ENCODE measurements at regions not wholly inside any gene's neighbourhood (a gene's known extent, or its start where the extent isn't known, plus 50 kb on each side); places are given as distances from the start of the nearest gene placed in this dataset.

GRCh38 chr11:37643968-37644367 lies 1045.9 kb upstream of the RAG2 start:
- Mint-ChIP-seq H3K4me3 (no peak overlapping the region), H3K27me3 (ENCODE audit: low read depth) (no peaks in the 10 kb centered on the region), H3K4me1 (ENCODE audit: low read depth) (no peaks in the 10 kb centered on the region), H3K27ac (no peak overlapping the region), H3K36me3 (ENCODE audit: low read depth) (no peaks in the 10 kb centered on the region), H3K9me3 (peaks cover 5% of the 10 kb centered on the region)
- CTCF ChIA-PET, result no interaction called here
- no peak for DNase-seq
- intact Hi-C loops (cut with micrococcal nuclease), result no loop called here

GRCh38 chr11:37642296-37642695 lies 1044.3 kb upstream of the RAG2 start:
- Mint-ChIP-seq H3K27me3 (ENCODE audit: low read depth) (no peaks in the 10 kb centered on the region), H3K27ac (no peak overlapping the region), H3K4me1 (ENCODE audit: low read depth) (no peaks in the 10 kb centered on the region), H3K36me3 (ENCODE audit: low read depth) (no peaks in the 10 kb centered on the region), H3K4me3 (no peak overlapping the region), H3K9me3 (peaks cover 5% of the 10 kb centered on the region)
- CTCF ChIA-PET, result no interaction called here
- DNase-seq, result no peak
- intact Hi-C loops (cut with micrococcal nuclease), result no loop called here

GRCh38 chr11:37632748-37633147 lies 1034.7 kb upstream of the RAG2 start:
- Mint-ChIP-seq H3K27me3 (ENCODE audit: low read depth) (no peaks in the 10 kb centered on the region), H3K4me1 (ENCODE audit: low read depth) (no peaks in the 10 kb centered on the region), H3K9me3 (peaks cover 9% of the 10 kb centered on the region), H3K36me3 (ENCODE audit: low read depth) (no peaks in the 10 kb centered on the region), H3K27ac (no peak overlapping the region), H3K4me3 (no peak overlapping the region)
- CTCF ChIA-PET, result no interaction called here
- intact Hi-C loops (cut with micrococcal nuclease), result no loop called here
- no peak for DNase-seq

GRCh38 chr11:37630866-37631265 lies 1032.8 kb upstream of the RAG2 start:
- intact Hi-C loops (cut with micrococcal nuclease), result no loop called here
- no peaks in the 10 kb centered on the region for H3K4me1 Mint-ChIP-seq (ENCODE audit: low read depth)
- H3K27me3 Mint-ChIP-seq (ENCODE audit: low read depth), result no peaks in the 10 kb centered on the region
- peaks cover 7% of the 10 kb centered on the region for H3K9me3 Mint-ChIP-seq
- no peak for DNase-seq
- no peak overlapping the region for H3K4me3 Mint-ChIP-seq
- no peaks in the 10 kb centered on the region for H3K36me3 Mint-ChIP-seq (ENCODE audit: low read depth)
- CTCF ChIA-PET, result no interaction called here
- H3K27ac Mint-ChIP-seq, result no peak overlapping the region

GRCh38 chr11:37623778-37624177 lies 1025.7 kb upstream of the RAG2 start:
- H3K36me3 Mint-ChIP-seq (ENCODE audit: low read depth), result no peaks in the 10 kb centered on the region
- intact Hi-C loops (cut with micrococcal nuclease), result no loop called here
- no peak overlapping the region for H3K27ac Mint-ChIP-seq
- DNase-seq, result no peak
- CTCF ChIA-PET, result no interaction called here
- H3K27me3 Mint-ChIP-seq (ENCODE audit: low read depth), result no peaks in the 10 kb centered on the region
- no peak overlapping the region for H3K4me3 Mint-ChIP-seq
- H3K4me1 Mint-ChIP-seq (ENCODE audit: low read depth), result no peaks in the 10 kb centered on the region
- peaks cover 4% of the 10 kb centered on the region for H3K9me3 Mint-ChIP-seq

- Mint-ChIP-seq H3K4me1 (ENCODE audit: low read depth) (no peaks in the 10 kb centered on the region), H3K36me3 (ENCODE audit: low read depth) (no peaks in the 10 kb centered on the region), H3K4me3 (no peak overlapping the region), H3K9me3 (peaks cover 12% of the 10 kb centered on the region), H3K27ac (no peak overlapping the region), H3K27me3 (ENCODE audit: low read depth) (no peaks in the 10 kb centered on the region)
- CTCF ChIA-PET, result no interaction called here
- intact Hi-C loops (cut with micrococcal nuclease), result no loop called here
- no peak for DNase-seq
Observed at GRCh38 chr11:37621662-37622061, 1023.6 kb upstream of the RAG2 start.

- Mint-ChIP-seq H3K27me3 (ENCODE audit: low read depth) (no peaks in the 10 kb centered on the region), H3K36me3 (ENCODE audit: low read depth) (no peaks in the 10 kb centered on the region), H3K4me3 (no peak overlapping the region), H3K27ac (no peak overlapping the region), H3K9me3 (peaks cover 14% of the 10 kb centered on the region), H3K4me1 (ENCODE audit: low read depth) (no peaks in the 10 kb centered on the region)
- DNase-seq, result no peak
- CTCF ChIA-PET, result no interaction called here
- intact Hi-C loops (cut with micrococcal nuclease), result no loop called here
Observed at GRCh38 chr11:37616291-37616690, 1018.3 kb upstream of the RAG2 start.

- H3K4me3 Mint-ChIP-seq, result no peak overlapping the region
- CTCF ChIA-PET, result no interaction called here
- peaks cover 8% of the 10 kb centered on the region for H3K9me3 Mint-ChIP-seq
- no peak for DNase-seq
- H3K27ac Mint-ChIP-seq, result no peak overlapping the region
- H3K36me3 Mint-ChIP-seq (ENCODE audit: low read depth), result no peaks in the 10 kb centered on the region
- H3K27me3 Mint-ChIP-seq (ENCODE audit: low read depth), result no peaks in the 10 kb centered on the region
- intact Hi-C loops (cut with micrococcal nuclease), result no loop called here
- no peaks in the 10 kb centered on the region for H3K4me1 Mint-ChIP-seq (ENCODE audit: low read depth)
Observed at GRCh38 chr11:37613031-37613430, 1015.0 kb upstream of the RAG2 start.

- no peaks in the 10 kb centered on the region for H3K4me1 Mint-ChIP-seq (ENCODE audit: low read depth)
- H3K9me3 Mint-ChIP-seq, result peaks cover 5% of the 10 kb centered on the region
- H3K27me3 Mint-ChIP-seq (ENCODE audit: low read depth), result no peaks in the 10 kb centered on the region
- no peak overlapping the region for H3K4me3 Mint-ChIP-seq
- H3K27ac Mint-ChIP-seq, result no peak overlapping the region
- no peaks in the 10 kb centered on the region for H3K36me3 Mint-ChIP-seq (ENCODE audit: low read depth)
- no peak for DNase-seq
- intact Hi-C loops (cut with micrococcal nuclease), result no loop called here
- CTCF ChIA-PET, result no interaction called here
Observed at GRCh38 chr11:37612146-37612545, 1014.1 kb upstream of the RAG2 start.

GRCh38 chr11:37605229-37605628 lies 1007.2 kb upstream of the RAG2 start:
- CTCF ChIA-PET, result no interaction called here
- H3K4me3 Mint-ChIP-seq, result no peak overlapping the region
- H3K9me3 Mint-ChIP-seq, result peaks cover 15% of the 10 kb centered on the region
- no peaks in the 10 kb centered on the region for H3K36me3 Mint-ChIP-seq (ENCODE audit: low read depth)
- intact Hi-C loops (cut with micrococcal nuclease), result no loop called here
- no peaks in the 10 kb centered on the region for H3K27me3 Mint-ChIP-seq (ENCODE audit: low read depth)
- no peak for DNase-seq
- no peaks in the 10 kb centered on the region for H3K4me1 Mint-ChIP-seq (ENCODE audit: low read depth)
- H3K27ac Mint-ChIP-seq, result no peak overlapping the region

GRCh38 chr11:37598381-37598780 lies 1000.3 kb upstream of the RAG2 start:
- intact Hi-C loops (cut with micrococcal nuclease), result no loop called here
- no peaks in the 10 kb centered on the region for H3K27me3 Mint-ChIP-seq (ENCODE audit: low read depth)
- H3K36me3 Mint-ChIP-seq (ENCODE audit: low read depth), result no peaks in the 10 kb centered on the region
- no peak for DNase-seq
- no peak overlapping the region for H3K4me3 Mint-ChIP-seq
- H3K4me1 Mint-ChIP-seq (ENCODE audit: low read depth), result no peaks in the 10 kb centered on the region
- CTCF ChIA-PET, result no interaction called here
- H3K9me3 Mint-ChIP-seq, result peaks cover 6% of the 10 kb centered on the region
- H3K27ac Mint-ChIP-seq, result no peak overlapping the region

GRCh38 chr11:37597776-37598175 lies 999.7 kb upstream of the RAG2 start:
- no peaks in the 10 kb centered on the region for H3K27me3 Mint-ChIP-seq (ENCODE audit: low read depth)

GRCh38 chr11:37595845-37596244 lies 997.8 kb upstream of the RAG2 start:
- DNase-seq, result no peak
- H3K4me3 Mint-ChIP-seq, result no peak overlapping the region

More at GRCh38 chr11:37597776-37598175, 999.7 kb upstream of the RAG2 start:
- DNase-seq, result no peak
- CTCF ChIA-PET, result no interaction called here
- H3K36me3 Mint-ChIP-seq (ENCODE audit: low read depth), result no peaks in the 10 kb centered on the region
- H3K27ac Mint-ChIP-seq, result no peak overlapping the region
- no peak overlapping the region for H3K4me3 Mint-ChIP-seq
- intact Hi-C loops (cut with micrococcal nuclease), result no loop called here
- peaks cover 1% of the 10 kb centered on the region for H3K9me3 Mint-ChIP-seq
- no peaks in the 10 kb centered on the region for H3K4me1 Mint-ChIP-seq (ENCODE audit: low read depth)

GRCh38 chr11:37574361-37574760 lies 976.3 kb upstream of the RAG2 start:
- CTCF ChIA-PET, result no interaction called here
- Mint-ChIP-seq H3K9me3 (peaks cover 4% of the 10 kb centered on the region), H3K27me3 (ENCODE audit: low read depth) (no peaks in the 10 kb centered on the region), H3K27ac (no peak overlapping the region), H3K4me1 (ENCODE audit: low read depth) (no peaks in the 10 kb centered on the region), H3K36me3 (ENCODE audit: low read depth) (no peaks in the 10 kb centered on the region), H3K4me3 (no peak overlapping the region)
- intact Hi-C loops (cut with micrococcal nuclease), result no loop called here
- no peak for DNase-seq

More at GRCh38 chr11:37595845-37596244, 997.8 kb upstream of the RAG2 start:
- Mint-ChIP-seq H3K36me3 (ENCODE audit: low read depth) (no peaks in the 10 kb centered on the region), H3K9me3 (no peaks in the 10 kb centered on the region), H3K4me1 (ENCODE audit: low read depth) (no peaks in the 10 kb centered on the region), H3K27me3 (ENCODE audit: low read depth) (no peaks in the 10 kb centered on the region), H3K27ac (no peak overlapping the region)
- intact Hi-C loops (cut with micrococcal nuclease), result no loop called here
- CTCF ChIA-PET, result no interaction called here

All from activated naive CD4-positive, alpha-beta T cell treated with anti-CD3 and anti-CD28 coated beads for 36 hours (primary cell).